RPMI7951 (cell line): ENCODE measurements at regions not wholly inside any gene's neighbourhood (a gene's known extent, or its start where the extent isn't known, plus 50 kb on each side); places are given as distances from the start of the nearest gene placed in this dataset.

ENCODE experiments used
- DNase-seq: peaks from one replicate; pipeline ENCODE4 v3.0.0-alpha.2; 2012; ENCODE audit warnings: low read depth

GRCh38 chr4:29453303-29453820 lies 1266.8 kb upstream of the PCDH7 start:
- DNase-seq, result no peak

- DNase-seq, result no peak
Measured at GRCh38 chr4:29459926-29460325, 1260.2 kb upstream of the PCDH7 start.

GRCh38 chr4:29467044-29467717 lies 1253.0 kb upstream of the PCDH7 start:
- DNase-seq, result no peak
